Tibial nerve (tissue), 4 donors: ENCODE measurements at regions not wholly inside any gene's neighbourhood (a gene's known extent, or its start where the extent isn't known, plus 50 kb on each side); places are given as distances from the start of the nearest gene placed in this dataset.

ENCODE experiments used
- DNase-seq, 2 donors: peaks; one replicate each; pipeline ENCODE4 v3.0.0-alpha.2; 2019; ENCODE audit warnings: low spot score in 2 of 2
- H3K27ac ChIP-seq, 4 donors: fragments of 200-600 bp; sonication (generic) in 3 of 4; one replicate each; pipeline ENCODE4 v1.5.1; 2017 to 2019; ENCODE audit warnings: mild to moderate bottlenecking in 1 of 4
- H3K27me3 ChIP-seq, 2 donors: fragments of 200-600 bp; sonication (generic) in 1 of 2; one replicate each; pipeline versions ENCODE4 v1.5.1 to v1.6.0; 2017 to 2019
- H3K36me3 ChIP-seq, 3 donors: fragments of 200-600 bp; sonication (generic); one replicate each; pipeline ENCODE4 v1.5.1; 2018 to 2019
- H3K4me1 ChIP-seq, 4 donors: fragments of 200-600 bp; sonication (generic) in 3 of 4; one replicate each; pipeline ENCODE4 v1.5.1; 2017 to 2019
- H3K4me3 ChIP-seq, 4 donors: fragments of 200-600 bp; sonication (generic) in 3 of 4; one replicate each; pipeline ENCODE4 v1.5.1; 2017 to 2019; ENCODE audit warnings: mild to moderate bottlenecking in 1 of 4, moderate library complexity in 1 of 4
- H3K9me3 ChIP-seq, 4 donors: fragments of 200-600 bp; sonication (generic) in 3 of 4; one replicate each; pipeline ENCODE4 v1.5.1; 2017 to 2019
- EP300 ChIP-seq, 2 donors: sonication (generic); formaldehyde crosslinking; IDR thresholded peaks; one replicate each; pipeline ENCODE4 v1.6.1; 2017; ENCODE audit warnings: antibody characterized with exemption in 2 of 2, mild to moderate bottlenecking in 1 of 2
- POLR2A ChIP-seq, 2 donors: fragments of 450-650 bp; IDR thresholded peaks; one replicate each; pipeline ENCODE4 v1.6.1; 2017; ENCODE audit warnings: antibody characterized with exemption in 2 of 2, mild to moderate bottlenecking in 2 of 2, moderate library complexity in 2 of 2
- WGBS, 2 donors: methylation state at CpG; one replicate each; pipeline ENCODE4 v1.1.5; 2018; 5-methylcytosine and 5-hydroxymethylcytosine counted together
- TF ChIP-seq, protein P1 (sequence below), 5 experiments: fragments of 200-600 bp in 3 of 5; fragments of 450-650 bp in 2 of 5; sonication (generic) in 3 of 5; IDR thresholded peaks; one replicate each; pipeline ENCODE4 v1.5.1; 2016 to 2019; ENCODE audit warnings: antibody characterized with exemption in 5 of 5, mild to moderate bottlenecking in 3 of 5, moderate library complexity in 2 of 5

GRCh38 chr13:109521719-109522118, 264.7 kb downstream of the IRS2 start:
- Histone ChIP-seq H3K27ac (no peak overlapping the region), H3K36me3 (no peaks in the 10 kb centered on the region), H3K4me3 (no peak overlapping the region), H3K27me3 (no peaks in the 10 kb centered on the region), H3K4me1 (no peaks in the 10 kb centered on the region), H3K9me3 (no peaks in the 10 kb centered on the region)
- no peak for DNase-seq
- 97 to 98% methylated on average over 21 of the region's 21 CpGs for WGBS, 2 donors
- TF ChIP-seq POLR2A (IDR thresholded peaks at IDR 0.05), result no peak

DNA sequence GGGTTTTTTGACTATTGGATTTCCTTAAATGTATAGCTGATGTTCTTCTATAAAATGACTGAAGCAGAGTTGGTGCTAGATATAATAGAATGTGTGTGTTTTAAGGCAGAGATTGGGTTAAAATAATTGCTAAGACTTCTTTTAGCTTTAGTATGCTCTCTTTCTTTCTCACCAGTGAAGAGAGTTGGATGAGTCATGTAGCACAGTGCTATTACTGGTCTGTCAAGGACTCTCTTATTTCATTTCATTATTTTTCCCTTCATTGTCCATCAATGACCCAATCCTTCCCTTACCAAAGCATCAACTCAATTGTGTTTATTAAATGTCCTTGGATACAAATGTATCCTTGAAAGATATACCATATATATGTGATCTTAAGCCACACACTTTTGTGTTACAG, 268.9 kb downstream of the IRS2 start:
- H3K36me3 ChIP-seq, result no peaks in the 10 kb centered on the region
- H3K9me3 ChIP-seq, result no peaks in the 10 kb centered on the region
- no peaks in the 10 kb centered on the region for H3K27me3 ChIP-seq
- no peak overlapping the region for H3K27ac ChIP-seq
- TF ChIP-seq POLR2A (IDR thresholded peaks at IDR 0.05) (no peak), EP300 (IDR thresholded peaks at IDR 0.05) (no peak)
- TF ChIP-seq, protein P1, sequence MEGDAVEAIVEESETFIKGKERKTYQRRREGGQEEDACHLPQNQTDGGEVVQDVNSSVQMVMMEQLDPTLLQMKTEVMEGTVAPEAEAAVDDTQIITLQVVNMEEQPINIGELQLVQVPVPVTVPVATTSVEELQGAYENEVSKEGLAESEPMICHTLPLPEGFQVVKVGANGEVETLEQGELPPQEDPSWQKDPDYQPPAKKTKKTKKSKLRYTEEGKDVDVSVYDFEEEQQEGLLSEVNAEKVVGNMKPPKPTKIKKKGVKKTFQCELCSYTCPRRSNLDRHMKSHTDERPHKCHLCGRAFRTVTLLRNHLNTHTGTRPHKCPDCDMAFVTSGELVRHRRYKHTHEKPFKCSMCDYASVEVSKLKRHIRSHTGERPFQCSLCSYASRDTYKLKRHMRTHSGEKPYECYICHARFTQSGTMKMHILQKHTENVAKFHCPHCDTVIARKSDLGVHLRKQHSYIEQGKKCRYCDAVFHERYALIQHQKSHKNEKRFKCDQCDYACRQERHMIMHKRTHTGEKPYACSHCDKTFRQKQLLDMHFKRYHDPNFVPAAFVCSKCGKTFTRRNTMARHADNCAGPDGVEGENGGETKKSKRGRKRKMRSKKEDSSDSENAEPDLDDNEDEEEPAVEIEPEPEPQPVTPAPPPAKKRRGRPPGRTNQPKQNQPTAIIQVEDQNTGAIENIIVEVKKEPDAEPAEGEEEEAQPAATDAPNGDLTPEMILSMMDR (IDR thresholded peaks at IDR 0.05), result no peak
- H3K4me3 ChIP-seq, result no peak overlapping the region
- DNase-seq, result no peak
- no peaks in the 10 kb centered on the region for H3K4me1 ChIP-seq

- Histone ChIP-seq H3K4me1 (no peaks in the 10 kb centered on the region), H3K27ac (no peak overlapping the region), H3K27me3 (no peaks in the 10 kb centered on the region), H3K9me3 (no peaks in the 10 kb centered on the region), H3K4me3 (no peak overlapping the region), H3K36me3 (no peaks in the 10 kb centered on the region)
- 40 to 46% methylated on average over 4 of the region's 4 CpGs for WGBS, 2 donors
- TF ChIP-seq, protein P1 (IDR thresholded peaks at IDR 0.05), result no peak
- TF ChIP-seq EP300 (IDR thresholded peaks at IDR 0.05), result no peak
- no peak for TF ChIP-seq POLR2A (IDR thresholded peaks at IDR 0.05)
- DNase-seq, result no peak
Measured at GRCh38 chr13:109516186-109516585, 270.2 kb downstream of the IRS2 start.

DNA sequence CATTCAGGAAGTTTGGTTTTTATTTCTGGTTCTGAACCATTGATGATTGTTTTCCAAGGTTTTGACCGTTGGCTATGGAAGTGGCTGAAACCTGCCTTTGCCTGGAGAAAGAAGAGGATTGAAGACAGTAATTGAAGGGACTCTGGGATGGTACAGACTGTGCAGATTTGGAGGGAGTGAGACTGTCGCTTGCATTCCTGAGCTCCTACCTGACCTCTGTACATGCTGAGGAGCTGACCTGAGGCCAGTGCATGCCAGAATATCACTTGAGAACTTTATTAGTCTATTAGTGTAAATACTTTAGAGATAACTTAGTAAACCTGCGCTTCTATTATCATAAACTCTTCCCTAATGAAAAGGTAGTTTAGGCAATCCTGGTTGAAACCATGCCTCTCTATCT, 276.4 kb downstream of the IRS2 start:
- Histone ChIP-seq H3K4me3 (no peak overlapping the region), H3K27ac (no peak overlapping the region), H3K36me3 (no peaks in the 10 kb centered on the region), H3K4me1 (no peaks in the 10 kb centered on the region), H3K9me3 (no peaks in the 10 kb centered on the region), H3K27me3 (no peaks in the 10 kb centered on the region)
- TF ChIP-seq POLR2A (IDR thresholded peaks at IDR 0.05) (no peak), EP300 (IDR thresholded peaks at IDR 0.05) (no peak)
- TF ChIP-seq, protein P1 (IDR thresholded peaks at IDR 0.05), result no peak
- WGBS, 2 donors, result 85 to 90% methylated on average over 3 of the region's 3 CpGs
- no peak for DNase-seq

- DNase-seq, result no peak
- Histone ChIP-seq H3K27me3 (no peaks in the 10 kb centered on the region), H3K4me1 (no peaks in the 10 kb centered on the region), H3K36me3 (no peaks in the 10 kb centered on the region), H3K9me3 (no peaks in the 10 kb centered on the region), H3K27ac (no peak overlapping the region), H3K4me3 (no peak overlapping the region)
- WGBS, 2 donors, result 91 to 98% methylated on average over 4 of the region's 4 CpGs
- TF ChIP-seq POLR2A (IDR thresholded peaks at IDR 0.05), result no peak
- no peak for TF ChIP-seq EP300 (IDR thresholded peaks at IDR 0.05)
- TF ChIP-seq, protein P1 (IDR thresholded peaks at IDR 0.05), result no peak
Measured at GRCh38 chr13:109509154-109509900, 277.1 kb downstream of the IRS2 start.
